GM12873 (cell line): ENCODE measurements at regions not wholly inside any gene's neighbourhood (a gene's known extent, or its start where the extent isn't known, plus 50 kb on each side); places are given as distances from the start of the nearest gene placed in this dataset.

ENCODE experiments used
- TF ChIP-seq, protein P1 (sequence below): IDR thresholded peaks from 2 replicates; pipeline ENCODE4 v1.5.1; 2012; ENCODE audit warnings: low read depth, mild to moderate bottlenecking, moderate library complexity, low read length, control low read depth; ENCODE audit not compliant: insufficient read depth; ENCODE audit errors: missing control alignments

GRCh38 chr2:235414422-235414821 is 79.4 kb upstream of the AGAP1 start:
- TF ChIP-seq, protein P1, sequence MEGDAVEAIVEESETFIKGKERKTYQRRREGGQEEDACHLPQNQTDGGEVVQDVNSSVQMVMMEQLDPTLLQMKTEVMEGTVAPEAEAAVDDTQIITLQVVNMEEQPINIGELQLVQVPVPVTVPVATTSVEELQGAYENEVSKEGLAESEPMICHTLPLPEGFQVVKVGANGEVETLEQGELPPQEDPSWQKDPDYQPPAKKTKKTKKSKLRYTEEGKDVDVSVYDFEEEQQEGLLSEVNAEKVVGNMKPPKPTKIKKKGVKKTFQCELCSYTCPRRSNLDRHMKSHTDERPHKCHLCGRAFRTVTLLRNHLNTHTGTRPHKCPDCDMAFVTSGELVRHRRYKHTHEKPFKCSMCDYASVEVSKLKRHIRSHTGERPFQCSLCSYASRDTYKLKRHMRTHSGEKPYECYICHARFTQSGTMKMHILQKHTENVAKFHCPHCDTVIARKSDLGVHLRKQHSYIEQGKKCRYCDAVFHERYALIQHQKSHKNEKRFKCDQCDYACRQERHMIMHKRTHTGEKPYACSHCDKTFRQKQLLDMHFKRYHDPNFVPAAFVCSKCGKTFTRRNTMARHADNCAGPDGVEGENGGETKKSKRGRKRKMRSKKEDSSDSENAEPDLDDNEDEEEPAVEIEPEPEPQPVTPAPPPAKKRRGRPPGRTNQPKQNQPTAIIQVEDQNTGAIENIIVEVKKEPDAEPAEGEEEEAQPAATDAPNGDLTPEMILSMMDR, result no peak

DNA sequence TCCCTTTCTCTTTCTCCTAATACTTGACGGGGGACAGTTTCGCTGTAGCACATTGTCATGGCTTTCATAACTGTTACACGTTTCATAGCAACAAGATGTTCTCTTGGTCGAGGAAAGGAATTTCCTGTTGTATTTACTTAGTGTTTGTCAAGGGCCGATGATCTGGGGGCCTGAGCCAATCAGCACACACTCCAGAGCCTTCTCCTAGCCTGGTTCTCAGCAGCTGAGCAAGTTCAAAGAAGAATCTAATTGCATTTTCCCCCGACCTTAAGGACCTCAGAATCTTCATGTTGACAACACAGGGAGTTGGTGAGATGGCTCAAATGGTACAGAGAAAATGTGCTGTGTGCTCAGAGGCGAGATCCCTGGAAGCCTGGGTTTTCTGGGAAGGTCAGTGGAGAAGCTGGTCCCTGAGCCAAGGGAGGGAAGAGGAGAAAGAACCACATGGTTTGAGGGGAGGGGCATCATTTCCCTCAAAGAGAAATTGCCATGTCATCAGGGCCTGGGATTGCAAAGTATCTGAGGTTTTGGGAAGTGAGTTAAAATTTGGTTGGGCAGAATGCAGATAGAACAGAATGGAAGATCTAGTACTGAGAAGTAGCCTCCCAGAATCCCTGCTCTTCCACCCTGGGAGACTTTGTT is 76.9 kb upstream of the AGAP1 start:
- TF ChIP-seq, protein P1, result no peak

DNA sequence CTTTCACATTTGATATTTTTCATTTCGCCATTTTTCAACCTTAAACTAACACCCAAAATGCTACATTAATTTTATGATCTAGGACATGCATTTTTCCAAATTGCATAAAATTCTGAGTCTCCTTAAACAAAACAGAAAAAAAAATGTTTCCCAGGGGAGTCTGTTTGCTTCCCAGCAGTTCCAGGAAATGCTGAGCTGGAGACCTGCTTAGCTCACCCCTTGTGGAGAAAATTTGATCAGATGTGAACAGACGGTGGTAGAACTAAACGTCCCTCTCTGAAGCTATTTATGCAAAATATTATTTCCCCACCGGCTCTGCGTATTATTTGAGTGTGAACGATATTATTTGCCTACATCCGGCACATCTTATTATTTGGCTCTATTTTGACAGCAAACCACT is 74.9 kb upstream of the AGAP1 start:
- TF ChIP-seq, protein P1, result no peak

- TF ChIP-seq, protein P1, result no peak
These were observed 73.8 kb upstream of the AGAP1 start for GRCh38 chr2:235419996-235420395.

- TF ChIP-seq, protein P1, result no peak
These were observed 72.2 kb upstream of the AGAP1 start for GRCh38 chr2:235421618-235422017.

DNA sequence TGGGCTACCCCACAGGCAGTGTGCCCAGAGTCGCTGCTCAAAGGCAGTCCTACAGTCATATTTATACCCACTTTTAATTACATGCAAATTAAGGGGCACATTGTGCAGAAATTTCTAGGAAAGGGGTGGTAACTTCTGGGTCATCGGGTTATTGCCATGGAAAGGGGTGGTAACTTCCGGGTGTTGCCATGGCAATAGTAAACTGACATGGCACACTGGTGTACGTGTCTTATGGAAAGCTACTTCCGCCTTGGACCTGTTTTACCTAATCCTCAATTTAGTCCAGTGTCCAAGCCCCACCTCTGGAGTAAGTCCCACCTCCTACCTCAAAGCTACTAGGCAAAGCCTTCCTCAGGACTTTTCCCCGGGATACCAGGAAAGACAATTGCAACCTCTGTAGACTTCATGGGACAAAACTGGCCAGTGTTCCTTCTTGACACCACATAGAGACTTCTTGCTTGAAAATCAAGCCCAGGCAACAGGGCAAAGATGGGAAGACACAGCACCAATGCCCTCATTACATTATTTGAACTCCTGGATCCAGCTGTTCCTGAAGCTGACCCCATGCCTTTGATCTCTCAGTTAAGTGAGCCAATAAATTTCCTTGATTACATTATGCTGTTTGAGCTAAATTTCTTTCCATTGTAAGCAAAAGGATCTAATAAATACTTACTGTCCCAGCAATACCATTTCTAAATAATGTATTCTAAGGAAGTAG is 63.3 kb upstream of the AGAP1 start:
- TF ChIP-seq, protein P1, result no peak

DNA sequence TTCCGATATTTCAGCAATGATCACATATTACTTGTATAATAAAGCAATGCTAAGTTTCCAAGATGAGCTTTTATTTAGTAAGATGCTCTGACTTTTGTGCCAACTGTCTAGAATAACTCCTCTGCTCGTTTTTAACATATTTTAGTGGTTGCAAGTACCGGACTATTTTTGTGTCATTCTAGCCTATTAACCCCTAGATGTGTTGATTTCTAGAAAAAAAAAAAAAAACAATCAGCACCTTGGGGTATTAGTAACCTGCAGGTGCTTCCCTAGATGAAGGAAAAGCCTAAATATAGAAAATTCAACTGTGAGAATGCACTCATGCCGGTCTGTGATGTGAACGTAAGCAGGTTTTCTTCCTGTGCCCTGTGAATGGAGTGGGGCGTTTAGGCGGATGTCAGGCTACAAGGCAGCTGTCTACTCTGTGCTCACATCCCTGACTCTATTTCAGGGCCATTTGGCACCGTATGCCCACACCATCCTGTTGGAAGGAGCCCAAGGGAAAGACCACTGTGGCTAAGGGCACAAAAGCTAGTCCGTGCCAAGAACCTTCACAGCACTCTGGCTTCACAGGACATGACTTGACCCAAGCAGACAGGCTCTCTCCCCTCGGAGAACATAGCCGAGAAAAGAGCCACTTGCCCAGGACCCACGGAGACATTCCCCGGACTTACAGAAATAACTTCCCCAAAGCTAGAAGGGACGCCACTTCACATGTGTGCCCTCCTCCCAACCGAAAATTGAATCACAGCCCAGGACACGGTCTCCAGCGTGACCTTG is 60.9 kb upstream of the AGAP1 start:
- TF ChIP-seq, protein P1, result no peak
